K562 (cell line): ENCODE measurements at regions not wholly inside any gene's neighbourhood (a gene's known extent, or its start where the extent isn't known, plus 50 kb on each side); places are given as distances from the start of the nearest gene placed in this dataset.

Source experiments
- ATAC-seq: fragments of 200-7000 bp; cut with Tn5 transposase; 3 replicates; pipeline ENCODE4 v1.9.1; 2020; ENCODE audit warnings: moderate library complexity
- BruUV-seq: library from RNA; stranded (reverse); fragments of 400-500 nt; replicated peaks from 2 replicates; lab custom pipeline; 2021; lab: Mats Ljungman, UMichigan
- CTCF ChIA-PET: fragments of 300-600 bp; formaldehyde crosslinking; extraction: SDS; loops from one replicate; lab custom pipeline; 2021; ENCODE audit warnings: low intra/inter-chr PET ratio; lab: Yijun Ruan, JAX
- POLR2A ChIA-PET: fragments of 300-600, 350-650 bp; sonication (Branson Sonifier 250); formaldehyde crosslinking; extraction: SDS; loops from one replicate; lab custom pipeline; 2021; ENCODE audit warnings: antibody characterized with exemption, inconsistent platforms; lab: Yijun Ruan, JAX
- DNase-seq, 4 experiments: peaks; one replicate each; pipeline versions ENCODE4 v3.0.0 to v3.0.0-alpha.2; 2011 to 2018; ENCODE audit warnings: low spot score in 3 of 4, mixed read lengths in 3 of 4; ENCODE audit errors: extremely low read depth in 1 of 4
- FAIRE-seq: peaks from 2 replicates; lab custom pipeline; 2011; peaks lifted over from hg19 to GRCh38; lab: Jason Lieb, UNC
- H2AFZ ChIP-seq: 2 replicates; pipeline ENCODE4 v1.6.0; 2011; ENCODE audit warnings: low read depth, low read length, control low read depth, inconsistent platforms
- H3K27ac ChIP-seq: fragments of 200-600 bp; 3 replicates; pipeline ENCODE4 v1.8.0; 2011; ENCODE audit warnings: low read depth, mild to moderate bottlenecking, control low read depth, inconsistent platforms, low read length, moderate library complexity, mixed read lengths; ENCODE audit errors: extremely low read depth
- H3K27me3 ChIP-seq, 2 experiments: fragments of 300-600 bp in 1 of 2; 2 replicates in 1 of 2; 3 replicates in 1 of 2; pipeline versions ENCODE4 v1.6.0 to v1.8.0; 2011; ENCODE audit warnings: inconsistent platforms in 2 of 2, low read length in 2 of 2, mild to moderate bottlenecking in 1 of 2, mixed read lengths in 1 of 2, moderate library complexity in 1 of 2; ENCODE audit not compliant: control insufficient read depth in 2 of 2, insufficient read depth in 2 of 2
- H3K36me3 ChIP-seq: fragments of 300-600 bp; 3 replicates; pipeline ENCODE4 v1.8.0; 2011; ENCODE audit warnings: mild to moderate bottlenecking, low read length, inconsistent platforms; ENCODE audit not compliant: control insufficient read depth, insufficient read depth
- H3K4me1 ChIP-seq, 2 experiments: fragments of 200-600 bp in 1 of 2; replicated peaks in 1 of 2; 2 replicates in 1 of 2; 3 replicates in 1 of 2; pipeline versions ENCODE4 v1.5.1 to v1.8.0; 2011; ENCODE audit warnings: inconsistent platforms in 2 of 2, low read length in 2 of 2, mild to moderate bottlenecking in 1 of 2, mixed read lengths in 1 of 2, moderate library complexity in 1 of 2; ENCODE audit not compliant: control insufficient read depth in 2 of 2, insufficient read depth in 2 of 2
- H3K4me2 ChIP-seq: 2 replicates; pipeline ENCODE4 v1.6.1; 2011; ENCODE audit warnings: low read length, control low read depth, inconsistent platforms, mixed read lengths; ENCODE audit not compliant: insufficient read depth
- H3K4me3 ChIP-seq: fragments of 200-600 bp; sonication (generic), shearing (Covaris generic); 2 replicates; pipeline ENCODE4 v1.5.1; 2016; ENCODE audit warnings: control low read depth, inconsistent platforms
- H3K79me2 ChIP-seq: fragments of 200-600 bp; 3 replicates; pipeline ENCODE4 v1.8.0; 2011; ENCODE audit warnings: low read length, inconsistent platforms; ENCODE audit not compliant: control insufficient read depth, insufficient read depth
- H3K9ac ChIP-seq, 2 experiments: 2 replicates each; pipeline versions ENCODE4 v1.6.0 to v1.6.1; 2011; ENCODE audit warnings: low read depth in 2 of 2, low read length in 2 of 2, control low read depth in 1 of 2, inconsistent platforms in 1 of 2, mild to moderate bottlenecking in 1 of 2, mixed read lengths in 1 of 2; ENCODE audit not compliant: insufficient read depth in 1 of 2
- H3K9me1 ChIP-seq: one replicate; pipeline ENCODE4 v1.6.0; 2011; ENCODE audit warnings: inconsistent platforms, mild to moderate bottlenecking, low read length, moderate library complexity; ENCODE audit not compliant: control insufficient read depth, insufficient read depth
- H3K9me3 ChIP-seq: replicated peaks from 2 replicates; pipeline ENCODE4 v1.5.1; 2011; ENCODE audit warnings: low read depth, low read length, inconsistent platforms; ENCODE audit not compliant: control insufficient read depth, insufficient read depth
- H4K20me1 ChIP-seq: replicated peaks from 2 replicates; pipeline ENCODE4 v1.6.1; 2011; ENCODE audit warnings: low read length, inconsistent platforms, mixed read lengths; ENCODE audit not compliant: control insufficient read depth, insufficient read depth
- CEBPG ChIP-seq, 3 experiments: fragments of 200-800 bp in 1 of 3; sonication (Bioruptor generic) in 1 of 3; sonication (generic) in 1 of 3; formaldehyde crosslinking in 1 of 3; IDR thresholded peaks in 2 of 3; conservative IDR thresholded peaks in 1 of 3; 2 replicates each; pipeline versions ENCODE4 v1.6.1 to v1.8.0; 2016 to 2022; ENCODE audit warnings: missing compliant biosample characterization in 2 of 3, missing genetic modification characterization in 2 of 3, mild to moderate bottlenecking in 1 of 3, missing genetic modification reagents in 1 of 3
- COPS2 ChIP-seq: fragments of 450-650 bp; conservative IDR thresholded peaks from 2 replicates; pipeline ENCODE4 v1.6.1; 2016; ENCODE audit warnings: mild to moderate bottlenecking, moderate library complexity
- CSDE1 ChIP-seq, 2 experiments: fragments of 450-650 bp; IDR thresholded peaks; 2 replicates each; pipeline ENCODE4 v1.6.1; 2016; ENCODE audit warnings: mild to moderate bottlenecking in 1 of 2
- FOXP4 ChIP-seq: sonication (generic); formaldehyde crosslinking; IDR thresholded peaks from 2 replicates; pipeline ENCODE4 v1.8.0; 2022; ENCODE audit warnings: mild to moderate bottlenecking, missing genetic modification reagents, borderline replicate concordance
- KDM5B ChIP-seq: fragments of 200-600 bp; sonication (generic); IDR thresholded peaks from 2 replicates; pipeline ENCODE4 v1.6.1; 2012; ENCODE audit warnings: low read depth, mild to moderate bottlenecking, moderate library complexity, low read length, control low read depth, inconsistent platforms; ENCODE audit not compliant: insufficient replicate concordance
- NFE2 ChIP-seq: IDR thresholded peaks from 2 replicates; pipeline ENCODE4 v1.6.1; 2014; ENCODE audit warnings: antibody characterized with exemption, low read depth
- RAD51 ChIP-seq: fragments of 450-650 bp; IDR thresholded peaks from 2 replicates; pipeline ENCODE4 v1.7.1; 2016; ENCODE audit warnings: low read depth, mild to moderate bottlenecking, borderline replicate concordance
- TCF15 ChIP-seq: fragments of 250-450 bp; sonication (Bioruptor Pico); IDR thresholded peaks from 2 replicates; pipeline ENCODE4 v1.8.0; 2022; ENCODE audit warnings: moderate library complexity, mild to moderate bottlenecking, inconsistent platforms
- VEZF1 ChIP-seq: fragments of 200-800 bp; sonication (Bioruptor generic); IDR thresholded peaks from 2 replicates; pipeline ENCODE4 v1.6.1; 2017; ENCODE audit warnings: missing genetic modification characterization, missing compliant biosample characterization
- YY1 ChIP-seq, 3 experiments: IDR thresholded peaks; 2 replicates each; pipeline ENCODE4 v1.6.1; 2011; ENCODE audit warnings: low read length in 2 of 3, mild to moderate bottlenecking in 2 of 3, moderate library complexity in 2 of 3, borderline replicate concordance in 1 of 3, control low read depth in 1 of 3, low read depth in 1 of 3; ENCODE audit not compliant: insufficient read depth in 3 of 3, insufficient replicate concordance in 2 of 3, control insufficient read depth in 1 of 3, insufficient read length in 1 of 3; ENCODE audit errors: extremely low read depth in 1 of 3
- ZBTB49 ChIP-seq: sonication (generic); formaldehyde crosslinking; IDR thresholded peaks from 2 replicates; pipeline ENCODE4 v1.8.0; 2022; ENCODE audit warnings: missing genetic modification reagents, mild to moderate bottlenecking, borderline replicate concordance
- ZNF354B ChIP-seq: fragments of 250-450 bp; sonication (Bioruptor Pico); IDR thresholded peaks from 2 replicates; pipeline ENCODE4 v1.4.0; 2020
- ZNF436 ChIP-seq: fragments of 250-450, 450-650 bp; sonication (Bioruptor Pico); formaldehyde crosslinking; IDR thresholded peaks from 2 replicates; pipeline ENCODE4 v1.7.0; 2020; ENCODE audit warnings: mild to moderate bottlenecking
- ZNF717 ChIP-seq: fragments of 250-450 bp; sonication (Bioruptor Pico); IDR thresholded peaks from 2 replicates; pipeline ENCODE4 v1.5.0; 2021
- WGBS: fragments of 100-300 bp; shearing (Covaris generic); methylation state at CpG from one replicate; pipeline ENCODE4 v1.1.6; 2016; ENCODE audit warnings: low coverage, mixed read lengths; ENCODE audit not compliant: insufficient coverage; ENCODE audit errors: missing lambda C conversion rate; 5-methylcytosine and 5-hydroxymethylcytosine counted together
- in situ Hi-C: fragments of 300-500 bp; cut with MboI; formaldehyde crosslinking; loops from 4 replicates; pipeline ENCODE4 v1.15.0; 2018; ENCODE audit warnings: inconsistent platforms, mixed read lengths
- intact Hi-C: fragments of 100-400 bp; cut with micrococcal nuclease; formaldehyde crosslinking; loops from 2 replicates; pipeline ENCODE4 v1.14.2; 2022

GRCh38 chr6:113380591-113380990 lies 476.6 kb upstream of the MARCKS start:
- Histone ChIP-seq H3K4me3 (no peak overlapping the region), H3K27me3 (no peaks in the 10 kb centered on the region), H2AFZ (no peak overlapping the region), H3K4me2 (no peak overlapping the region), H3K9me3 (no peaks in the 10 kb centered on the region), H3K27ac (no peak overlapping the region), H3K4me1 (no peaks in the 10 kb centered on the region), H3K9ac (no peak overlapping the region), H3K36me3 (no peaks in the 10 kb centered on the region), H3K9me1 (no peaks in the 10 kb centered on the region), H3K79me2 (no peaks in the 10 kb centered on the region), H4K20me1 (no peaks in the 10 kb centered on the region)
- ATAC-seq: no peak
- in situ Hi-C loops: no loop called here
- intact Hi-C loops: no loop called here
- ChIA-PET CTCF (no interaction called here), POLR2A (no interaction called here)
- 6% methylated on average over 3 of the region's 3 CpGs for WGBS
- no peak for TF ChIP-seq ZNF717 (CRISPR knock-in tag)
- no peak for TF ChIP-seq ZNF354B (CRISPR knock-in tag)
- no peak for TF ChIP-seq YY1 (IDR thresholded peaks at IDR 0.05; ENCODE audit: borderline replicate concordance in 1 of 3, control insufficient read depth in 1 of 3, extremely low read depth in 1 of 3, insufficient read depth in 3 of 3, insufficient read length in 1 of 3, insufficient replicate concordance in 2 of 3, low read depth in 1 of 3, low read length in 2 of 3)
- no peak for TF ChIP-seq ZNF436
- no peak for TF ChIP-seq CSDE1 (IDR thresholded peaks at IDR 0.05)
- no peak for TF ChIP-seq FOXP4 (CRISPR knock-in tag)
- no peak for TF ChIP-seq KDM5B
- TF ChIP-seq TCF15: no peak
- no peak for TF ChIP-seq RAD51
- no peak for TF ChIP-seq NFE2
- TF ChIP-seq COPS2: no peak
- TF ChIP-seq VEZF1 (CRISPR knock-in tag): no peak
- no peak for TF ChIP-seq ZBTB49 (CRISPR knock-in tag)
- no peak for TF ChIP-seq CEBPG (CRISPR knock-in tag; IDR thresholded peaks at IDR 0.05)
- no peak for TF ChIP-seq CEBPG (tag; conservative IDR thresholded peaks at IDR 0.05 in 1 of 2, IDR thresholded peaks at IDR 0.05 in 1 of 2)
- DNase-seq: no peak
- no peak for FAIRE-seq
- no TSS peak for BruUV-seq
